HEK293 (cell line): ENCODE measurements at regions not wholly inside any gene's neighbourhood (a gene's known extent, or its start where the extent isn't known, plus 50 kb on each side); places are given as distances from the start of the nearest gene placed in this dataset.

Experiments used
- CTCF ChIP-seq: fragments of 450-650 bp; formaldehyde crosslinking; IDR thresholded peaks from 2 replicates; pipeline ENCODE4 v1.5.1; 2016; ENCODE audit warnings: missing biosample characterization, missing genetic modification characterization
- MYNN ChIP-seq: fragments of 450-650 bp; formaldehyde crosslinking; IDR thresholded peaks from 2 replicates; pipeline ENCODE4 v1.5.1; 2016; ENCODE audit warnings: missing biosample characterization, missing genetic modification characterization, borderline replicate concordance
- PRDM10 ChIP-seq: fragments of 450-650 bp; formaldehyde crosslinking; IDR thresholded peaks from 2 replicates; pipeline ENCODE4 v1.5.1; 2016; ENCODE audit warnings: missing biosample characterization, missing genetic modification characterization
- PRDM6 ChIP-seq: fragments of 450-650 bp; formaldehyde crosslinking; IDR thresholded peaks from 2 replicates; pipeline ENCODE4 v1.5.1; 2017; ENCODE audit warnings: missing biosample characterization, missing genetic modification characterization
- ZEB2 ChIP-seq: fragments of 450-650 bp; formaldehyde crosslinking; IDR thresholded peaks from 2 replicates; pipeline ENCODE4 v1.5.1; 2016; ENCODE audit warnings: missing biosample characterization, missing genetic modification characterization
- ZFP3 ChIP-seq: fragments of 450-650 bp; formaldehyde crosslinking; IDR thresholded peaks from 2 replicates; pipeline ENCODE4 v1.5.1; 2016; ENCODE audit warnings: low read depth, missing biosample characterization, missing genetic modification characterization
- ZNF239 ChIP-seq: fragments of 450-650 bp; formaldehyde crosslinking; IDR thresholded peaks from 2 replicates; pipeline ENCODE4 v1.5.1; 2016; ENCODE audit warnings: missing biosample characterization, missing genetic modification characterization
- ZNF311 ChIP-seq: fragments of 450-650 bp; formaldehyde crosslinking; IDR thresholded peaks from 2 replicates; pipeline ENCODE4 v1.5.1; 2017; ENCODE audit warnings: missing biosample characterization, missing genetic modification characterization, borderline replicate concordance
- ZNF362 ChIP-seq: fragments of 450-650 bp; formaldehyde crosslinking; IDR thresholded peaks from 2 replicates; pipeline ENCODE4 v1.5.1; 2016; ENCODE audit warnings: missing biosample characterization, missing genetic modification characterization
- ZNF404 ChIP-seq: fragments of 450-650 bp; formaldehyde crosslinking; IDR thresholded peaks from 2 replicates; pipeline ENCODE4 v1.5.1; 2017; ENCODE audit warnings: missing biosample characterization, missing genetic modification characterization
- ZNF521 ChIP-seq: fragments of 450-650 bp; formaldehyde crosslinking; IDR thresholded peaks from 2 replicates; pipeline ENCODE4 v1.5.1; 2017; ENCODE audit warnings: missing biosample characterization, mild to moderate bottlenecking, missing genetic modification characterization
- ZNF529 ChIP-seq: fragments of 450-650 bp; formaldehyde crosslinking; IDR thresholded peaks from 2 replicates; pipeline ENCODE4 v1.5.1; 2017; ENCODE audit warnings: missing genetic modification characterization, missing biosample characterization; ENCODE audit not compliant: insufficient replicate concordance
- ZNF707 ChIP-seq: fragments of 450-650 bp; formaldehyde crosslinking; IDR thresholded peaks from 2 replicates; pipeline ENCODE4 v1.5.1; 2016; ENCODE audit warnings: missing biosample characterization, missing genetic modification characterization

- TF ChIP-seq ZNF521 (tag by site-specific recombination), result no peak
- TF ChIP-seq CTCF, result no peak
- TF ChIP-seq ZFP3, result no peak
- TF ChIP-seq ZNF404 (tag by site-specific recombination), result no peak
- TF ChIP-seq ZNF239 (tag by site-specific recombination), result no peak
- TF ChIP-seq ZNF362 (tag by site-specific recombination), result no peak
- TF ChIP-seq PRDM6 (tag by site-specific recombination), result no peak
- no peak for TF ChIP-seq PRDM10 (tag by site-specific recombination)
- no peak for TF ChIP-seq ZEB2 (tag by site-specific recombination)
- TF ChIP-seq ZNF529, result no peak
- TF ChIP-seq ZNF311 (tag by site-specific recombination), result no peak
- no peak for TF ChIP-seq ZNF707 (tag by site-specific recombination)
- no peak for TF ChIP-seq MYNN (tag by site-specific recombination)
Observed at GRCh38 chr2:11060376-11061169, 94.7 kb upstream of the SLC66A3 start.
